ENCODE measurements at regions not wholly inside any gene's neighbourhood (a gene's known extent, or its start where the extent isn't known, plus 50 kb on each side); places are given as distances from the start of the nearest gene placed in this dataset.
A peak's percentile ranks its signal among the peaks of the same experiment; 100 is the strongest.
"Not testable (repeated sequence)": the region's sequence is repeated elsewhere in the genome, so short reads cannot be mapped to it uniquely, and the experiment has no call there.

DNA sequence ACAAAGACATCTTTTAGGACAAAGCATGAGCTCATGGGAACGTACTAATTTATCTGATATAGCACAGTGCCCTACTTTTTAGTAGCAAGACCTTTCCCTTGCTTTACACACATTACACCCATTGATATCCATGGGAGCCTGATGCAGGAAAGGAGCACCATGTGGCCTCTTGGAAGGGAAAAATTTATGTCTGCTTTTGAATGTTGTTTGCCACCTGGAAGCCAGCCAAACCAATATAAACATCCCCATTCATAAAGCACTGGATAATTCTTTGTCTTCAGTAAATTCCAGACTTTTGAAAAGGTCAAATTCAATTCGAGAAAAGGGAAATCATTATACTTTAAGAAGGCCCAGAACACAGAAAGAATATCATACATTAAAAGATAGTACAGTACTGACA lies 152.3 kb upstream of the BEND6 start:
- DNase-seq = no peak

GRCh38 chr6:56799989-56800388 lies 154.9 kb upstream of the BEND6 start:
- no peak for DNase-seq

GRCh38 chr6:56798163-56798562 lies 155.5 kb upstream of the DST start:
- DNase-seq = no peak

- no peak for DNase-seq
Measured at GRCh38 chr6:56796196-56796532, 153.5 kb upstream of the DST start.

- no peak for DNase-seq
Measured at GRCh38 chr6:56795466-56796195, 152.9 kb upstream of the DST start.

DNA sequence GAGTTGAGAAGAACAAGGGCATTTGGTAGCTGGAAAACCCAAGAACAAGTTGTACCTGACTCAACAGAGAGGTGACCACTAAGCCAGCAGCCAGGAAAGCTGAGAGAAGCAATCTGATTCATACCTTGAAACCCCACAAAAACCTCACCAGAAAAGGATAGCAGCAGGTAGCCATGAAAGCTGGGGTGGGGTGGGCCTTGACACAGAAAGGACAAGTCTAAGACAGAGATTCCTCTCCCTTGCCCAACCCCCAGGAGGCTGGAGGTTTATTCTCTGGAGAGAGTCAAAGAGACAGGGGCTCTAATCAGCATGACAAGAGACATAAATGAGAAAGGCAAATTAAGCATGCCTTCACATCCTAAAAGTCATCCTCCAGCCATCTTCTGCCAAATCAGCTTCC lies 151.7 kb upstream of the DST start:
- DNase-seq = no peak

DNA sequence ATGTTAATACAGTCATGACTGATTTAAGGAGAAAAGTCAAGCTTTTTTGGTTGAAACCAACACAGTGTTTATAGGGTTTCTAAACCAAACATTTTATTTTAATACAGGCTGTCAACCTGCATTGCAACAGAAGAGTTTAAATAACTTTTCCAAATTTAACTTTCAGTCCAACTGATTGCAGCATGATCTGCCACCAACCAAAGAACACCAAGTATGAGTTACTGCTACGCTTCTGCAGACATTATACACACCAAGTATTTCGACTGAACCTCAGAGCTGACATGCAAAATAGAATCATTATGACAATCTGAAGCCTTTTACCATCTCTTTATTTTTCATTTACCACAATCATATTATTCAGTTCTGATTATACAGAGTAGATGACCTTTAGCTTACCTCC lies 151.2 kb upstream of the DST start:
- DNase-seq = no peak

DNA sequence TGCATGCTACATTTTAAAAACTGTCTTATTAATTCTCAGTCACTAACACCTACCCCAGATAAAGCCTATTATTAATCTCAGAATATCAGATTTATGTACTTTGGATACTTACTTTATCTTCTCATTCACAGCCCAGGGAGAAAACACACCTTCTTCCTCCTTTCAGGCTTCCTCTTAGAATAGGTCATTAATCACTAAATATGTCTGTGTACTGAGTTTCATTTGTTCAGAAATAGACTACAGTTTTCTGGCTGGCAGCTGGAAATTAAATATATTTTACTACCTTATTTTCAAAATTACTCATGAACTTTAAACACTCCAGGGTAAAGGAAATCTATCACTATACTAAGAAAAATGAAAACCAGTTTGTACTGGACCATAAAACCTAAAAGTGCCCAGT lies 147.7 kb upstream of the DST start:
- no peak for DNase-seq

GRCh38 chr6:56789879-56790278 lies 147.2 kb upstream of the DST start:
- no peak for DNase-seq

GRCh38 chr6:56789342-56789741 lies 146.7 kb upstream of the DST start:
- DNase-seq = no peak

DNA sequence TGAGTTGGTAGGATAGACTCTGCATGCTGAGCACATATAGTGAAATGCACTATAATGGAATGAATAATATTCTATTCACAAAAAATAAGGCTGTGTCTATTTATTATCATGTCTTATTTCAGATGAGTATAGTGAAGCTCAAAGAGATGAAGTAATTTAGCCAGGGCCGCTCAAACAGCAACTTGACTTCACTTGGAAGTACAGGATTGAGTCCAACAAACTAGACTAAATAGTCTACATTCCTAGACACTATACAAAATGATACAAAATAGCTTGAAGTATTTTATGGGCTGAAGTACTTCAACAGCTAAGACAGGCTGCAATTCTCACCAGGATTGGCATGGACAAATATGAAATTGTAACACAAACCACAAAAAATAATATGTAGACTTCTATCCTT lies 144.5 kb upstream of the DST start:
- DNase-seq = no peak

GRCh38 chr6:56786256-56786655 lies 143.6 kb upstream of the DST start:
- DNase-seq = no peak

- not testable (repeated sequence) for DNase-seq
Measured at GRCh38 chr6:56785536-56785935, 142.8 kb upstream of the DST start.

DNA sequence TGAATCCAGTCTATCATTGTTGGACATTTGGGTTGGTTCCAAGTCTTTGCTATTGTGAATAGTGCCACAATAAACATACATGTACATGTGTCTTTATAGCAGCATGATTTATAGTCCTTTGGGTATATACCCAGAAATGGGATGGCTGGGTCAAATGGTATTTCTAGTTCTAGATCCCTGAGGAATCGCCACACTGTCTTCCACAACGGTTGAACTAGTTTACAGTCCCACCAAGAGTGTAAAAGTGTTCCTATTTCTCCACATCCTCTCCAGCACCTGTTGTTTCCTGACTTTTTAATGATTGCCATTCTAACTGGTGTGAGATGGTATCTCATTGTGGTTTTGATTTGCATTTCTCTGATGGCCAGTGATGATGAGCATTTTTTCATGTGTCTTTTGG lies 137.4 kb upstream of the DST start:
- DNase-seq = not testable (repeated sequence)

- not testable (repeated sequence) for DNase-seq
Measured at GRCh38 chr6:56778503-56778902, 135.8 kb upstream of the DST start.

DNA sequence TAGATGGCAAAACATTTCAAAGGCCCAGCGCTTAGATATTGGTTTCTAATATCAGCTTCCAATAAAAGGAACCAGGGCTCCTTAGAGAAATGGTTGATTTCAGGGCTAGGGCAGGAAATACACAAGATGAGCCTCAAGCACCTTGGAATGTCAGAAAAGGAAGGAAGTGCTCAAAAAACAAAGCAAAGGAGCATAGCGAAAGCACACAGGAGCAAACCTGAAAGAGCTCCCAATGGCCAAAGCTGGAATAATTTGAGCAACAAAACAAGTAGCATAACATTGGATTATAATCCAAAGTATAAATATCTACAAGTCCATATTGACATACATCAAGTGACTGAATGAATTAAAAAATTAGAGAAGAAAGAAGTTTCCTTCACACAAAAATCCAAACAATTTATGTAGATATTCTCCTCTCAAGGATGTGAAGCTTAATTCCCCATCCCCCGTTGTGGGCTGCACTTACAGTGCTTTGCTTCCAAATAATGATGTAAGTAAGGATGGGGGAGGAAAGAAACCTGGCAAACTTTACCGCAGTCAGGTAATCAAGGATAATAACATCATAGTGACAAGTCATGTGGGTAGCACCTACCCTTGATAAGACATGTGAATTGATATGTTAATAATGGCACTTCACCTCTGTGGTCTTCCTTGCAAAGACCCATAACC lies 132.9 kb upstream of the DST start:
- no peak for DNase-seq

- DNase-seq = no peak
Measured at GRCh38 chr6:56772737-56773184, 130.1 kb upstream of the DST start.

DNA sequence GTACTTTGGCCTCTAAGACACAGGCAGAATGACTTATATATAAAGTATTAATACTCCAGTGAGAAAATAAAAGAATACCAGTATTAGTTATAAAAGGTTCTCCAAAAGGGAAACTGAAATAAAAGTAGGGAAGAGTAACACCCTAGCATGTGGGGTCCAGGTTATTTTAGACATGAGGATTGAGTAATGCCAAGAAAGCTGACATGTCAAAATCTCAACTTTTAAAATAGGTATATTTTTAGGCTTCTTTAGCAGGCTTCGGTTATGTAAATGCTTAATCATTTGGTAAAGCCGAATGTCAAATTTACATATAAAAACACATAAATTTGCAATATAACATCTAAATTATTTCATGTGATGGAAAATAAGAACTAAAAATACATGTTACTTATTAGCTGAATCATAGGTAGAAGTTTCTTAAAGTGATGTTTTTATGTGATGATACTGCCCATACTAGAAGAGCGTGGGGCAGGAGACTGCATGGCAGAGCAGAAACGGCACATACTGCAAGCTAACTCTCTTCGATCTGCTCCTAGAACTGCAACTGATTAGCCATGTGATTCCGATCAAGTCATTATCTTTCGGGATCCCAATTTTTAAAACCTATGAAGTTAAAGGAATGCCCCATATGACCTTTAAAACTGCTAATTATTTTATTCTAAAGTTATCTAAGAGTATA lies 129.4 kb upstream of the DST start:
- no peak for DNase-seq

DNA sequence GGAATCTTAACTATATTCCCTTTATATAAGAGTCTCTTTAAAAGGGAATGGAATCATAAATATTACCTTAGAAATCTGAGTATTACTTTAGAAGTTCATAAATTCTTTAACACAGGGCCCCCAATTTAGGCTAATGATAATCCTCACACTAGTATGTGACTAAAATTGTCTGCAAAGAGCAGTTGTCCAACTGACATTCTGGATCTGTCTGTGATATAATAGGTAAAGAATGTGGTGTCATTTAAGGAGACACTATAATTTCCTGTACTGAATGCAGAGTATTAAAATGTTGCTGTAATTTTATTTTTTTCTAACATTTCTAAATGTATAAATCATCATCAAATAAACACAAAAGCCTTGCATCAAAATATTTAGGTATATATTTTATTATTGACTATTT lies 128.5 kb upstream of the DST start:
- no peak for DNase-seq

GRCh38 chr6:56770011-56770520 lies 127.4 kb upstream of the DST start:
- DNase-seq = no peak

DNA sequence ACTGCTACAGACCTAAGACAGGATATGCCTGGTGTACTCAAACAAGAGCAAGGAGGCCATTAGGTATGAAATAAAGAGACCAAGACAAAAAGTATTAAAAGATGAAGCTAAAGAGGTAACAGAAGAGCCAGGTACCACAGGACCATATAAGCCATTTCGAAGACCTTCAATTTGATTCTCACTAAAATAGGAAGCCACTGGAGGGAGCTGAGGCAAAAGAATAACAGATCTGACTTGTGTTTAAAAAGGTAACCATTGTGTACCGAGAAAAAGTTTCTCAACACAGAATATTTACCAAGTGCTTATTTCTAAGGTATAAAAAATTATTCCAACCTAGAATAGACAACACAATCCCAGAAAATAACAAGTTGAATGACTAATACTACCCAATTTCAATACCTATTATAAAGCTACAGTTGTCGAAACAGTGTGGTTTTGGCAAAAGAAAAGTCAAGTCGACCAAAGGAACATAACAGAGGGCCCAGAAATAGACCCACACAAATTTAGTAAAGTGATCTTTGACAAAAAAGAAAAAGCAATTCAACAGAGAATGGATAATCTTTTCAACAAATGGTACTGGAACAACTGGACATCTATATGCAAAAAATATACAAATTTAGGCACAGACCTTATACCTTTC lies 125.3 kb upstream of the DST start:
- DNase-seq = peak; percentile 26

GRCh38 chr6:56767435-56767834 lies 124.7 kb upstream of the DST start:
- no peak for DNase-seq

DNA sequence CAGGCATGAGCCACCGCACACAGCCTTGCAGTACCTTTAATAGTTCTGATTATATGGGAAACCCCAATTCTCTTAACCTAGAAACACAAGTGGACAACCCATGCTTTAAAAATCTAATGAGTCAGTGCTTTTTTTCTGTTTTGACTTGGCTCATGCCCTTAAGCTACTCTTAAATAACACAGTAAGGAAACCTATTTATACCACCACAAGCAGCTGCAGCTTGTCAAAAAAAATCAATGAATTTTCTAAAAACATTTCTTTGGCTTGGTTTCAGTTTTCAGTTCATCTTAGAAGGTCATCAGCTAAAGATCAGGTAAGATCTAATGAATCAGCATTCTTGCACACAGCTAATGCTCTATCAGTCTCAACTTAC lies 124.1 kb upstream of the DST start:
- DNase-seq = no peak
